Suprapubic skin (tissue), 4 donors: ENCODE measurements at regions not wholly inside any gene's neighbourhood (a gene's known extent, or its start where the extent isn't known, plus 50 kb on each side); places are given as distances from the start of the nearest gene placed in this dataset.

ENCODE experiments used
- CTCF ChIP-seq, 2 donors: fragments of 200-600 bp in 1 of 2; fragments of 450-650 bp in 1 of 2; sonication (generic) in 1 of 2; IDR thresholded peaks; one replicate each; pipeline ENCODE4 v1.5.1; 2016 to 2019; ENCODE audit warnings: antibody characterized with exemption in 2 of 2, mild to moderate bottlenecking in 1 of 2, moderate library complexity in 1 of 2
- EP300 ChIP-seq: sonication (generic); formaldehyde crosslinking; IDR thresholded peaks from one replicate; pipeline ENCODE4 v1.6.1; 2017; ENCODE audit warnings: antibody characterized with exemption
- POLR2AphosphoS5 ChIP-seq, 3 donors: sonication (generic); formaldehyde crosslinking; IDR thresholded peaks; one replicate each; pipeline ENCODE4 v1.6.1; 2017; ENCODE audit warnings: antibody characterized with exemption in 3 of 3

DNA sequence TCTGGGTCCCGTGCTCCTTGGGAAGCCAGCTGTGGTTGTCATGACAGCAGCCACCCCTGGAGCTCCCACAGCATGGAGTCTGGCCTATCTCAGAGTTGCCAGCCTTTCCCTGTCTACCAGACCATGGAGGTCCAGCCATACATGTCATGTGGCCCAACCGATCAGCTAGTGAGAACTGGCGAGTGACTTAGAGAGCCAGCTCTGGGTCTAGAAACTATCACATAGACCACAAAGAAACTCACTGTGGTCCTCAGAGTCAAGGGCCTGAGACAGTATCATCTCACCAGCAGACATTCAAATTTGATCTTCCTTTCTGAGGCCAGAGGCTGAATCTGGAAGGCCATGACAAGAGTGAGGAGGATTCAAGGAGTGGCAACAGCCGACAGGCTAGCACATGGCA lies 223.3 kb upstream of the GPR26 start:
- TF ChIP-seq CTCF (IDR thresholded peaks at IDR 0.05) (no peak), POLR2AphosphoS5 (IDR thresholded peaks at IDR 0.05) (no peak), EP300 (no peak)
